ENCODE measurements at regions not wholly inside any gene's neighbourhood (a gene's known extent, or its start where the extent isn't known, plus 50 kb on each side); places are given as distances from the start of the nearest gene placed in this dataset.
A peak's percentile ranks its signal among the peaks of the same experiment; 100 is the strongest.

DNA sequence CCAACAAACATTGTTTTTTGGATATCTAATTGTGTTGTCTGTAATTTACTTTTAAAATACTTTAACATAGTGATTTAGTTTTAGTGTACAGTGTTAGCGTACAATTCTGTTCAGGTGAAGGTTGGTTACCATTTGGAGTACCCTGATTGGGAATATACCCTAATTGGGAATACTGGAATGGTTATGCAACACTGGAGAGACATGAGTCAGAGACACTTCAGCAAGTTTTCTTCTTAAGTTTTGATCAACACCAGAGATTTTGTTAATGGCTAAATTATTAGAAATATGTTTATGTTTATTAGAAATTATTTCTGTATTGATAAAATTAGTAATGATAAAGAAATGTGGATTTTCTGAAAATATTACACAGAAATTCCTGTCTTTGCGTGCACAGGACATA, 100.3 kb upstream of the NABP1 start:
- no peaks in the 10 kb centered on the region for H3K36me3 ChIP-seq
- no peak for DNase-seq (ENCODE audit: low spot score)
- WGBS: 96% methylated on average over 2 of the region's 2 CpGs
- TF ChIP-seq POLR2AphosphoS5 (IDR thresholded peaks at IDR 0.05) (no peak), POLR2A (IDR thresholded peaks at IDR 0.05) (no peak)
- TF ChIP-seq, protein P1, sequence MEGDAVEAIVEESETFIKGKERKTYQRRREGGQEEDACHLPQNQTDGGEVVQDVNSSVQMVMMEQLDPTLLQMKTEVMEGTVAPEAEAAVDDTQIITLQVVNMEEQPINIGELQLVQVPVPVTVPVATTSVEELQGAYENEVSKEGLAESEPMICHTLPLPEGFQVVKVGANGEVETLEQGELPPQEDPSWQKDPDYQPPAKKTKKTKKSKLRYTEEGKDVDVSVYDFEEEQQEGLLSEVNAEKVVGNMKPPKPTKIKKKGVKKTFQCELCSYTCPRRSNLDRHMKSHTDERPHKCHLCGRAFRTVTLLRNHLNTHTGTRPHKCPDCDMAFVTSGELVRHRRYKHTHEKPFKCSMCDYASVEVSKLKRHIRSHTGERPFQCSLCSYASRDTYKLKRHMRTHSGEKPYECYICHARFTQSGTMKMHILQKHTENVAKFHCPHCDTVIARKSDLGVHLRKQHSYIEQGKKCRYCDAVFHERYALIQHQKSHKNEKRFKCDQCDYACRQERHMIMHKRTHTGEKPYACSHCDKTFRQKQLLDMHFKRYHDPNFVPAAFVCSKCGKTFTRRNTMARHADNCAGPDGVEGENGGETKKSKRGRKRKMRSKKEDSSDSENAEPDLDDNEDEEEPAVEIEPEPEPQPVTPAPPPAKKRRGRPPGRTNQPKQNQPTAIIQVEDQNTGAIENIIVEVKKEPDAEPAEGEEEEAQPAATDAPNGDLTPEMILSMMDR (IDR thresholded peaks at IDR 0.05): no peak
- intact Hi-C loops (cut with DNase I): no loop called here
- H3K4me3 ChIP-seq: no peak overlapping the region
- no peaks in the 10 kb centered on the region for H3K27me3 ChIP-seq (replicated peaks; ENCODE audit: insufficient read depth)
- H3K27ac ChIP-seq: no peak overlapping the region
- no peaks in the 10 kb centered on the region for H3K4me1 ChIP-seq (replicated peaks)
- no peaks in the 10 kb centered on the region for H3K9me3 ChIP-seq

DNA sequence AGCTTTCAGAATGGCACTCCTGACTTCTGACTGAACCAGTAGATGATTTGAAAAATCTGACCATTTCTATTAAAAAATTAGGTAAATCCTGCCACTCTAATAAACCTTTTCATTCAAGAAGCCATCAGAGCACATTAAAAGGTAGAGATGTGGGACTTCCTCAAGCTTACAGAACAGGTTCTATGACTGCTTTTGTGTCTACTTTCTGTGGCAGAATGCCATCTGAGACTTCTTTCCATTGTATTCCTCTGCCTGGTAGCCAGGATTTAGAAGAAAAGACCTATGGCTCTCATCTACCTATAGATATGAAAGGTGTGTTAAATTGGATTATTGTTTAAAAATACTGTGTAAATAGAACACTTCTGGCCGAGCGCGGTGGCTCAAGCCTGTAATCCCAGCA, 99.9 kb upstream of the NABP1 start:
- no peaks in the 10 kb centered on the region for H3K9me3 ChIP-seq
- H3K4me3 ChIP-seq: no peak overlapping the region
- intact Hi-C loops (cut with DNase I): no loop called here
- no peaks in the 10 kb centered on the region for H3K4me1 ChIP-seq (replicated peaks)
- no peak overlapping the region for H3K27ac ChIP-seq
- peak; percentile 17 for DNase-seq (ENCODE audit: low spot score)
- H3K36me3 ChIP-seq: no peaks in the 10 kb centered on the region
- TF ChIP-seq, protein P1 (IDR thresholded peaks at IDR 0.05): no peak
- TF ChIP-seq POLR2A (IDR thresholded peaks at IDR 0.05): no peak
- no peak for TF ChIP-seq POLR2AphosphoS5 (IDR thresholded peaks at IDR 0.05)
- WGBS: 69% methylated on average over 3 of the region's 3 CpGs
- no peaks in the 10 kb centered on the region for H3K27me3 ChIP-seq (replicated peaks; ENCODE audit: insufficient read depth)

DNA sequence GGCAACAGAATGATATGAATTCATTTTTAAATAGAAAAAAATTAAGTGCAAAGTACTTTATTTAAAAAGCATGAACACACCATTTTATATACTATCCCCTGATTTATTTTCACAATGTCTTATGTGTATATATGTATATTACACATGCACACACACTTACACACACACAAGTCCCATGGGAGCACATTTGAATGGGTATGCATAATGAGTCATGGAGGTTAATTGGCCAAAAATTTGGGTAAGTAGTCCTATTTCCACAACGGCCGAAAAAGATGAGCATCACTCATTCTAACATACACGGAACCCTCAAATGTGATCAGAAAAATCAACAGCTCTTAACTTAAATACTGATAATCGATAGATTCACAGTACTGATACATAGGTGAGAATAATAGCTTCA, 97.4 kb upstream of the NABP1 start:
- no peak for DNase-seq (ENCODE audit: low spot score)
- Histone ChIP-seq H3K36me3 (no peaks in the 10 kb centered on the region), H3K4me1 (replicated peaks) (no peaks in the 10 kb centered on the region), H3K9me3 (no peaks in the 10 kb centered on the region), H3K4me3 (no peak overlapping the region), H3K27ac (no peak overlapping the region), H3K27me3 (replicated peaks; ENCODE audit: insufficient read depth) (no peaks in the 10 kb centered on the region)
- TF ChIP-seq, protein P1 (IDR thresholded peaks at IDR 0.05): no peak
- no peak for TF ChIP-seq POLR2A (IDR thresholded peaks at IDR 0.05)
- no peak for TF ChIP-seq POLR2AphosphoS5 (IDR thresholded peaks at IDR 0.05)
- intact Hi-C loops (cut with DNase I): no loop called here
- 91% methylated on average over 4 of the region's 4 CpGs for WGBS

DNA sequence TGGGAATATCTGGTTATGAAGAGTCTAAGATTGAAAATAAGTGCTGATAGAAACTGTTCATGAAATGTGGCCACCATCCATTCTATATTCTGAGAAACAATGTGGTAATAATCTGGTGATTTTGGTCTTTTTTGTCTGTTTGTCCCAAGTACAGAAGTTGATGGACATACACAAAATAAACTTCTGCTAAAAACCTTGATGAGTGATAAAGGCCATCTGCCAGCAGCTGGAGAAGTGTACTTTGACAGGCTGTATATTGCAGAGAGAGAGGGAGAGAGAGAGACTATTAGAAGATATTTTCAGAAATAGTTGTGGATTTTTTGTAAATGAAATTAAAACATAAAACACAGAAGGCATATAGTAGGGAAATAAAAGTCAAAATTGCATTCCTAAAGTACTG, 96.9 kb upstream of the NABP1 start:
- H3K27me3 ChIP-seq (replicated peaks; ENCODE audit: insufficient read depth): no peaks in the 10 kb centered on the region
- intact Hi-C loops (cut with DNase I): no loop called here
- TF ChIP-seq, protein P1 (IDR thresholded peaks at IDR 0.05): no peak
- no peak for TF ChIP-seq POLR2A (IDR thresholded peaks at IDR 0.05)
- TF ChIP-seq POLR2AphosphoS5 (IDR thresholded peaks at IDR 0.05): no peak

DNA sequence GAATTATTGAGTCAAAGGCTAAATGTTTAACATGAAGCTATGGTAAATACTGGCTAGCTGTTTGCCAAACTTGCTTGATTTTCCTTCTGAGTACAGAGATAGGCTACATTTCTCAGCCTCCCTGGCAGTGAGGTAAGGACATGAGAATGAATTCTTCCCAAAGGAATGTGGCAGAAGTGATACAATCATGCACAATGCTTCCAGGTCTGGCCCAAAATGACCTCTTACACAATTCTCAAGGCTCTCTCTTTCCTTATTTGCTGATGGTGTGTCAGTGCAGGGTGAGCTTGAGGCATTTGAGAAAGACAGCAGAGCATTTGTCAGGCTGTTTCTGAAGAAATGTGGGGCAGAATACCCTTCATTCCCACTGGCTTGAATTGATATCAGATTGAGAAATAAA, 95.6 kb upstream of the NABP1 start:
- no peak for DNase-seq (ENCODE audit: low spot score)
- TF ChIP-seq, protein P1 (IDR thresholded peaks at IDR 0.05): no peak
- TF ChIP-seq POLR2A (IDR thresholded peaks at IDR 0.05) (no peak), POLR2AphosphoS5 (IDR thresholded peaks at IDR 0.05) (no peak)

More for the DNA sequence above, 96.9 kb upstream of the NABP1 start:
- Histone ChIP-seq H3K9me3 (no peaks in the 10 kb centered on the region), H3K27ac (no peak overlapping the region), H3K4me1 (replicated peaks) (no peaks in the 10 kb centered on the region), H3K36me3 (no peaks in the 10 kb centered on the region), H3K4me3 (no peak overlapping the region)
- DNase-seq (ENCODE audit: low spot score): no peak

More for the DNA sequence above, 95.6 kb upstream of the NABP1 start:
- H3K4me1 ChIP-seq (replicated peaks): no peaks in the 10 kb centered on the region
- no peak overlapping the region for H3K4me3 ChIP-seq
- no peaks in the 10 kb centered on the region for H3K9me3 ChIP-seq
- intact Hi-C loops (cut with DNase I): no loop called here
- H3K36me3 ChIP-seq: no peaks in the 10 kb centered on the region
- H3K27ac ChIP-seq: no peak overlapping the region
- no peaks in the 10 kb centered on the region for H3K27me3 ChIP-seq (replicated peaks; ENCODE audit: insufficient read depth)

Measured in prostate gland (tissue), 2 donors.